ENCODE measurements at regions not wholly inside any gene's neighbourhood (a gene's known extent, or its start where the extent isn't known, plus 50 kb on each side); places are given as distances from the start of the nearest gene placed in this dataset.

DNA sequence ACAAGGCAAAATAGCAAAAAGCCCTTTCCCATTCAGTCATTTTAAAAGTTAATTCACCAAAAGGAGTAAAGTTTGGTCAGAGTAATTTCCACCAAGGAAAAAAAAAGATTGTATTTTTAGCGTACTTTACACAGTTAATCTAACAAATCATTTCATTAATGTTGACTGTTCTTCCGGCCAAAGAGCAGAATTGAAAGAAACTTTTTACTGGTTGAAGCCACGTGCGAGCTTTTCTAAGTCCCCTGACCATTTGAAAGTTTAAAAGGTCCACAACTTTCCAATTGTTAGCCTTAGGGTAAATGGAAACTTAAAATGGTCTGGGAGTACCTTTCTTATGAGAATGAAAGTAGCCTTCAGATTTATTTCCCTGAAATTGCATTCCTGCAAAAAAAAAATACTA, 296.7 kb downstream of the ARL4A start:
- H2AFZ ChIP-seq (ENCODE audit: low read length) = no peak overlapping the region
- no peak overlapping the region for H3K27ac ChIP-seq (ENCODE audit: low read depth, low read length)
- H3K36me3 ChIP-seq (ENCODE audit: insufficient read depth, low read length) = no peaks in the 10 kb centered on the region
- no peaks in the 10 kb centered on the region for H3K79me2 ChIP-seq (ENCODE audit: insufficient read depth, low read length)
- H4K20me1 ChIP-seq (ENCODE audit: insufficient read depth, low read length) = no peaks in the 10 kb centered on the region
- DNase-seq (ENCODE audit: insufficient read length, low spot score, missing footprints) = no peak
- H3K9me3 ChIP-seq (ENCODE audit: low read depth, low read length) = no peaks in the 10 kb centered on the region
- no peak overlapping the region for H3K4me2 ChIP-seq (ENCODE audit: insufficient read depth, low read length)
- no peaks in the 10 kb centered on the region for H3K4me1 ChIP-seq (ENCODE audit: insufficient read depth, low read length)
- no peak overlapping the region for H3K4me3 ChIP-seq (ENCODE audit: insufficient read depth, low read length)
- H3K27me3 ChIP-seq (ENCODE audit: insufficient read depth, low read length) = no peaks in the 10 kb centered on the region
- TF ChIP-seq, protein P1, sequence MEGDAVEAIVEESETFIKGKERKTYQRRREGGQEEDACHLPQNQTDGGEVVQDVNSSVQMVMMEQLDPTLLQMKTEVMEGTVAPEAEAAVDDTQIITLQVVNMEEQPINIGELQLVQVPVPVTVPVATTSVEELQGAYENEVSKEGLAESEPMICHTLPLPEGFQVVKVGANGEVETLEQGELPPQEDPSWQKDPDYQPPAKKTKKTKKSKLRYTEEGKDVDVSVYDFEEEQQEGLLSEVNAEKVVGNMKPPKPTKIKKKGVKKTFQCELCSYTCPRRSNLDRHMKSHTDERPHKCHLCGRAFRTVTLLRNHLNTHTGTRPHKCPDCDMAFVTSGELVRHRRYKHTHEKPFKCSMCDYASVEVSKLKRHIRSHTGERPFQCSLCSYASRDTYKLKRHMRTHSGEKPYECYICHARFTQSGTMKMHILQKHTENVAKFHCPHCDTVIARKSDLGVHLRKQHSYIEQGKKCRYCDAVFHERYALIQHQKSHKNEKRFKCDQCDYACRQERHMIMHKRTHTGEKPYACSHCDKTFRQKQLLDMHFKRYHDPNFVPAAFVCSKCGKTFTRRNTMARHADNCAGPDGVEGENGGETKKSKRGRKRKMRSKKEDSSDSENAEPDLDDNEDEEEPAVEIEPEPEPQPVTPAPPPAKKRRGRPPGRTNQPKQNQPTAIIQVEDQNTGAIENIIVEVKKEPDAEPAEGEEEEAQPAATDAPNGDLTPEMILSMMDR (IDR thresholded peaks at IDR 0.05; ENCODE audit: extremely low read depth, low read depth, low read length) = no peak

DNA sequence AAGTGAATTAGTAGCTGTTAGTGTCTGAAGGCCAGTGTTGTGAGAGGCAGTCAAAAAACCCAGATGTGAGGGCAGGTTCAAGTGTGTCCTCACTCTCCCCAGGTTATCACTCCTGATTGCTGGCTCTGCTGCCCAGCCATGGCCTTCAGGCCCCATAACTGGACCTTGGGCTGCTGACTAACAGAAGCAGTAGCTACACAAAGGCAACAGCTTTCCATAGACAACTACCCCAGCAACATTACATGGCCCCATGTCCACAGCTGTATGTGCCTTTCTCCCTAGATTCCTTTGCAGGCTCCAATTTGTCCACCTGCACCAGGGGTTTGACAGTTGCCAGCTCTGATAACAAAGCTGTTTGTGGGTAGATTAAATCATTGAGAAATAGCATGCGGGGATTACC, 297.8 kb downstream of the ARL4A start:
- Histone ChIP-seq H3K79me2 (ENCODE audit: insufficient read depth, low read length) (no peaks in the 10 kb centered on the region), H3K4me3 (ENCODE audit: insufficient read depth, low read length) (no peak overlapping the region), H3K9me3 (ENCODE audit: low read depth, low read length) (no peaks in the 10 kb centered on the region), H3K36me3 (ENCODE audit: insufficient read depth, low read length) (no peaks in the 10 kb centered on the region), H4K20me1 (ENCODE audit: insufficient read depth, low read length) (no peaks in the 10 kb centered on the region), H2AFZ (ENCODE audit: low read length) (no peak overlapping the region), H3K27me3 (ENCODE audit: insufficient read depth, low read length) (no peaks in the 10 kb centered on the region), H3K4me1 (ENCODE audit: insufficient read depth, low read length) (no peaks in the 10 kb centered on the region), H3K27ac (ENCODE audit: low read depth, low read length) (no peak overlapping the region), H3K4me2 (ENCODE audit: insufficient read depth, low read length) (no peak overlapping the region)
- no peak for DNase-seq (ENCODE audit: insufficient read length, low spot score, missing footprints)
- TF ChIP-seq, protein P1 (IDR thresholded peaks at IDR 0.05; ENCODE audit: extremely low read depth, low read depth, low read length) = no peak

DNA sequence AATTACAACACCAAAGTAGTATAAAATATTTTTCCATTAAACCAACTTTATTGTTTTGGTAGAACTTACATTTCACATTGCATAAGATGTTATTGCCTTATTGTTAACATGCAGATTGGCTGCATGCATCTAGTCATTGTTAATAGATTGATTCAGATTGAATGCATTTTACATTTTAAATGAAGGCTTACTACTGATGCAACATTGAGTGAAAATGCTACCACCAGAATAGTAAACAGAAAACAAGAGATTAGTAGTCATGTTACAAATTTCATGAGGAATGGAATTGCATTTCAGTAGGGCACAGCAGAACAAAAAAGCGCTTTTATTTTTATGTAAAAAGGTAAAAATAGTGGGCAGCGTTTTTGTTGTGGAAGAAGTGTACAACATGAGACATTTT, 298.3 kb downstream of the ARL4A start:
- TF ChIP-seq, protein P1 (IDR thresholded peaks at IDR 0.05; ENCODE audit: extremely low read depth, low read depth, low read length) = no peak
- Histone ChIP-seq H3K9me3 (ENCODE audit: low read depth, low read length) (no peaks in the 10 kb centered on the region), H3K4me2 (ENCODE audit: insufficient read depth, low read length) (no peak overlapping the region), H3K27ac (ENCODE audit: low read depth, low read length) (no peak overlapping the region), H3K79me2 (ENCODE audit: insufficient read depth, low read length) (no peaks in the 10 kb centered on the region), H3K4me3 (ENCODE audit: insufficient read depth, low read length) (no peak overlapping the region), H3K36me3 (ENCODE audit: insufficient read depth, low read length) (no peaks in the 10 kb centered on the region), H3K4me1 (ENCODE audit: insufficient read depth, low read length) (no peaks in the 10 kb centered on the region), H3K27me3 (ENCODE audit: insufficient read depth, low read length) (no peaks in the 10 kb centered on the region), H2AFZ (ENCODE audit: low read length) (no peak overlapping the region), H4K20me1 (ENCODE audit: insufficient read depth, low read length) (no peaks in the 10 kb centered on the region)
- DNase-seq (ENCODE audit: insufficient read length, low spot score, missing footprints) = peak; percentile 3

DNA sequence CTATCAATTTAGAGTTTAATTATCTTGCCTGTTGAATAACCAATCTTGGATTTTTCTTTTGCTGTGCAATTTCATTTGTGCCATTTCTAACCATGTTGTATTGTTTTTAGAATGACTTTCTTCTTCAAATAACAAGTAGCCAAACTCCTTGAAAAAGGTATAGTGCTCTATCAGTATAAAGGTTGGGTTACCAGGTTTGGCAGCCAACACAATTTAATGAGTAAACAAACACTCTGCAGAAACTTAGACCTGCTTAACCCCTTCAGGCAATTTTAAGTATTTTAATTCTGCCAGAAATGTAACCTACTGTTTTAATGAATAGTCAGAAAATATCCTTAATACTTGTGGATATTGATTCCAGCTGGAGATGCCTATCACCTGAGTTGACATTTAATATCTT, 299.8 kb downstream of the ARL4A start:
- no peaks in the 10 kb centered on the region for H3K4me1 ChIP-seq (ENCODE audit: insufficient read depth, low read length)
- no peaks in the 10 kb centered on the region for H3K27me3 ChIP-seq (ENCODE audit: insufficient read depth, low read length)
- no peaks in the 10 kb centered on the region for H3K36me3 ChIP-seq (ENCODE audit: insufficient read depth, low read length)
- H3K9me3 ChIP-seq (ENCODE audit: low read depth, low read length) = no peaks in the 10 kb centered on the region
- no peak overlapping the region for H2AFZ ChIP-seq (ENCODE audit: low read length)
- no peak overlapping the region for H3K4me2 ChIP-seq (ENCODE audit: insufficient read depth, low read length)
- no peak overlapping the region for H3K27ac ChIP-seq (ENCODE audit: low read depth, low read length)
- H4K20me1 ChIP-seq (ENCODE audit: insufficient read depth, low read length) = no peaks in the 10 kb centered on the region
- TF ChIP-seq, protein P1 (IDR thresholded peaks at IDR 0.05; ENCODE audit: extremely low read depth, low read depth, low read length) = no peak
- H3K4me3 ChIP-seq (ENCODE audit: insufficient read depth, low read length) = no peak overlapping the region
- DNase-seq (ENCODE audit: insufficient read length, low spot score, missing footprints) = no peak
- H3K79me2 ChIP-seq (ENCODE audit: insufficient read depth, low read length) = no peaks in the 10 kb centered on the region
